ENCODE measurements at regions not wholly inside any gene's neighbourhood (a gene's known extent, or its start where the extent isn't known, plus 50 kb on each side); places are given as distances from the start of the nearest gene placed in this dataset.

GRCh38 chr16:80384862-80385261 lies 155.9 kb upstream of the DYNLRB2 start:
- no peaks in the 10 kb centered on the region for H3K9me3 Mint-ChIP-seq
- peaks cover 25% of the 10 kb centered on the region for H3K27me3 Mint-ChIP-seq (ENCODE audit: insufficient read depth)
- H3K36me3 Mint-ChIP-seq (ENCODE audit: low read depth): no peaks in the 10 kb centered on the region
- no peak overlapping the region for H3K27ac Mint-ChIP-seq
- H3K4me3 Mint-ChIP-seq: no peak overlapping the region
- no peaks in the 10 kb centered on the region for H3K4me1 Mint-ChIP-seq
- H3K27ac ChIP-seq (ENCODE audit: low read depth, low read length): no peak overlapping the region
- no peaks in the 10 kb centered on the region for H3K36me3 ChIP-seq (ENCODE audit: control insufficient read depth, insufficient read depth, low read length)
- H3K27me3 ChIP-seq (ENCODE audit: control insufficient read depth, insufficient read depth, low read length, poor library complexity, severe bottlenecking): peaks cover 28% of the 10 kb centered on the region
- no peaks in the 10 kb centered on the region for H3K9me3 ChIP-seq (ENCODE audit: control insufficient read depth, low read length)
- no peak overlapping the region for H3K9ac ChIP-seq (ENCODE audit: extremely low read depth, low read length, poor library complexity, severe bottlenecking)
- no peak for TF ChIP-seq CTCF (conservative IDR thresholded peaks at IDR 0.05)
- no peak for DNase-seq
- H3K4me1 ChIP-seq (ENCODE audit: control insufficient read depth, insufficient read depth, low read length): no peaks in the 10 kb centered on the region
- H3K4me3 ChIP-seq (ENCODE audit: low read length): no peak overlapping the region

DNA sequence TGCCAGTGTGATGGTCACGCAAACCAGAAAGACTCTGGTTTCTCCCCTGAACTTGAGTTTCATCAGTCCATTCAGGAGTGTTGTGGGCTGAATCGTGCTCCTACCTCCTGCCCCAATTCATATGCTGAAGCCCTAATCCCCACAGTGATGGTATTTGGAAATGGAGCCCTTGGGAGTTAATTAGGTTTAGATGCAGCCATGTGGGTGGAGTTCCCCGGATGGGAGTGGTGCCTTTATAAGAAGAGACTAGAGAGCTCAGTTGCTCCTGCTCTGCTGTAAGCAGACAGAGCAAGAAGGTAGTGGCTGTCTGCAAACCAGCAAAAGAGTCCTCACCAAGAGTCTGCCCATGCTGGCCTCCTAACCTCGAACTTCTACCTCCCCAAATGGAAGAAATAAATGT lies 160.3 kb upstream of the DYNLRB2 start:
- Mint-ChIP-seq H3K27me3 (ENCODE audit: insufficient read depth) (peaks cover 42% of the 10 kb centered on the region), H3K4me1 (no peaks in the 10 kb centered on the region), H3K9me3 (no peaks in the 10 kb centered on the region), H3K27ac (no peak overlapping the region), H3K36me3 (ENCODE audit: low read depth) (no peaks in the 10 kb centered on the region), H3K4me3 (no peak overlapping the region)
- H3K4me1 ChIP-seq (ENCODE audit: control insufficient read depth, insufficient read depth, low read length): no peaks in the 10 kb centered on the region
- H3K9me3 ChIP-seq (ENCODE audit: control insufficient read depth, low read length): no peaks in the 10 kb centered on the region
- no peak for TF ChIP-seq CTCF (conservative IDR thresholded peaks at IDR 0.05)
- H3K27ac ChIP-seq (ENCODE audit: low read depth, low read length): no peak overlapping the region
- no peak for DNase-seq
- 84 to 93% methylated on average over 3 to 4 of the region's 4 CpGs for WGBS, 2 experiments (ENCODE audit: insufficient coverage in 1 of 2, insufficient read length in 1 of 2)
- no peak overlapping the region for H3K9ac ChIP-seq (ENCODE audit: extremely low read depth, low read length, poor library complexity, severe bottlenecking)
- H3K27me3 ChIP-seq (ENCODE audit: control insufficient read depth, insufficient read depth, low read length, poor library complexity, severe bottlenecking): peaks cover 59% of the 10 kb centered on the region
- H3K36me3 ChIP-seq (ENCODE audit: control insufficient read depth, insufficient read depth, low read length): no peaks in the 10 kb centered on the region
- H3K4me3 ChIP-seq (ENCODE audit: low read length): no peak overlapping the region

DNA sequence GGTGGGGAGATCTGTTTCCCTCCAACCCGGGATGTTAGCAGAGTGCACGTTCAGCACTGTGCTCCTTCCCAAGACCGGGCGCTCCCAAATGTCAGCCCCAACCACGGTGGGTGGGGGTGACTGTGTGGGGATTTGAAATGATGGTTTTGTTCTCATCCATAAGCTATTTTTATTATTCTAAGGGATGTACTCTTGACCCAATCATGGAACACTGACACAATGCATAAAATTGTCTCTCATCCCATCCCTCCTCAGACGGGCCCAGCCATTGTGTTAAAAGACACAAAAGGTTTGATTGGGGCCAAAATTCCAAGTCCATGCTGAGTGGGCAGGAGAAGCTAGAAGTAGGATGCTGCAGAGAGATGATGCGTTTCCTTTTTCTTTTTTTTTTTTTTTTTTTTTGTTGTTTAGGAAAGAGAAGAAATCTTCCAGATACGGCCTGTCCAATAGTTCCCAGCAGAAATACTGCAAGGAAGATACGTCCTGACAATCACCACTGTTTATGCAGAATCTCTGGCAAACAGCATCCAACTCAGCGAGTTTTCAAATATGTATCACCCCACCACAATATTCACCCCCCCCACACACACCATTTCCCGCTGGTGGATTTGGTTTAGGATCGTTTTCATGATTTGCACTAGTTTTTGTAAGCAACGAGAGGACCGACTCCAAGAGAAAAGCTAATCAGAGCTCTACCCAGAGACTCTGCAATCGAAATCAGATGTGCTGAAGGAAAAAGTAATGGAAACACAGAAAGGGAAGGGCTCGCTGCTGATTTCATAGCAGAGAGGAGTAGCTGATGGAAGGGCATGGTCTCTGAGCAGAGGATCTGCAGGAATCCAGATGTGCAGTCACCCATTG lies 163.5 kb upstream of the DYNLRB2 start:
- WGBS, 2 experiments (ENCODE audit: insufficient coverage in 1 of 2, insufficient read length in 1 of 2): 90 to 93% methylated on average over 4 to 15 of the region's 16 CpGs

More for the DNA sequence above, 163.5 kb upstream of the DYNLRB2 start:
- no peak overlapping the region for H3K9ac ChIP-seq (ENCODE audit: extremely low read depth, low read length, poor library complexity, severe bottlenecking)
- no peaks in the 10 kb centered on the region for H3K4me1 ChIP-seq (ENCODE audit: control insufficient read depth, insufficient read depth, low read length)
- peaks cover 12% of the 10 kb centered on the region for H3K9me3 Mint-ChIP-seq
- peaks cover 15% of the 10 kb centered on the region for H3K9me3 ChIP-seq (ENCODE audit: control insufficient read depth, low read length)
- H3K4me1 Mint-ChIP-seq: no peaks in the 10 kb centered on the region
- no peak for DNase-seq
- peaks cover 83% of the 10 kb centered on the region for H3K27me3 ChIP-seq (ENCODE audit: control insufficient read depth, insufficient read depth, low read length, poor library complexity, severe bottlenecking)
- no peak overlapping the region for H3K27ac Mint-ChIP-seq
- no peak overlapping the region for H3K4me3 ChIP-seq (ENCODE audit: low read length)
- no peak overlapping the region for H3K4me3 Mint-ChIP-seq
- H3K36me3 Mint-ChIP-seq (ENCODE audit: low read depth): no peaks in the 10 kb centered on the region
- TF ChIP-seq CTCF (conservative IDR thresholded peaks at IDR 0.05): no peak
- no peak overlapping the region for H3K27ac ChIP-seq (ENCODE audit: low read depth, low read length)
- no peaks in the 10 kb centered on the region for H3K36me3 ChIP-seq (ENCODE audit: control insufficient read depth, insufficient read depth, low read length)
- peaks cover 63% of the 10 kb centered on the region for H3K27me3 Mint-ChIP-seq (ENCODE audit: insufficient read depth)
